HG03460 (cell line): ENCODE measurements at regions not wholly inside any gene's neighbourhood (a gene's known extent, or its start where the extent isn't known, plus 50 kb on each side); places are given as distances from the start of the nearest gene placed in this dataset.

ENCODE experiments used
- ATAC-seq: cut with Tn5 transposase; IDR thresholded peaks from one replicate; pipeline ENCODE4 v1.9.1; 2021; ENCODE audit not compliant: unreplicated experiment

DNA sequence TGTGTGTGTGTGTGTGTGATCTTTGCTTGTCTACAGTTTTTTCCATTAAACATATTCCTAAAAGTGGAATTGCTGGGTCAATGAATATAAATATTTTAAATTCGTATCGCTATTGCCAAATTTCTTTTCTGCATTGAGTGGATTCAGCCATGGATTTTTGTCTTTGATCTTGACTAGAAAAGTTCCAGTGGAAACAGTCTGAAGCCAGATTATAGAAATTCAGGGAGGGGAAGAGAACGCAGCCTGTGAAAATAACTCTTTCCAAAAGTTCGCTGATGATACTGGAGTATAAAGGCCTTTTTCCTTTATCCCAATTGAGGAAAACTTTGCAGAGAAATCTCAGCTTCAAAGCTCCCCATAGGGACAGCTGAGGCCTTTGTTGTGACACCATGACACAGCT lies 292.3 kb upstream of the CD180 start:
- no peak for ATAC-seq

DNA sequence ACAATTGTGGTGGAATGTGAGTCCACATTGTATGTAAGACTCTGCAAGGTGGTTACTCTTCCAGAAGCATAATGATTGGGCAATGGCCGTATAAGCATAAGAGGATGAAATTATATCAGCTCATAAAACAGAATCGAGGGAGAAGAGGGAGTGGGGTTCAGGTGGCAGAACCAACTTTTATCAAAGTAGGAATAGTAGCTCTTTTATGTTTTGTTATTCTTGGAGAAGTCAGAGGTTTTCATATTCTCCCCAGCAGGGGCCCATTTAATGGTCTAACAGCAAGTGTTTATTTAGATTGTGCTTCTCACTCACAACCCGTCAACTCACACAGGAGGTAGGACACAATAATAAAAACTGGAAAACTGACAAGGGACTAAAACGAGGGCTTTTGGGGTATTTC lies 291.3 kb upstream of the CD180 start:
- ATAC-seq: no peak

DNA sequence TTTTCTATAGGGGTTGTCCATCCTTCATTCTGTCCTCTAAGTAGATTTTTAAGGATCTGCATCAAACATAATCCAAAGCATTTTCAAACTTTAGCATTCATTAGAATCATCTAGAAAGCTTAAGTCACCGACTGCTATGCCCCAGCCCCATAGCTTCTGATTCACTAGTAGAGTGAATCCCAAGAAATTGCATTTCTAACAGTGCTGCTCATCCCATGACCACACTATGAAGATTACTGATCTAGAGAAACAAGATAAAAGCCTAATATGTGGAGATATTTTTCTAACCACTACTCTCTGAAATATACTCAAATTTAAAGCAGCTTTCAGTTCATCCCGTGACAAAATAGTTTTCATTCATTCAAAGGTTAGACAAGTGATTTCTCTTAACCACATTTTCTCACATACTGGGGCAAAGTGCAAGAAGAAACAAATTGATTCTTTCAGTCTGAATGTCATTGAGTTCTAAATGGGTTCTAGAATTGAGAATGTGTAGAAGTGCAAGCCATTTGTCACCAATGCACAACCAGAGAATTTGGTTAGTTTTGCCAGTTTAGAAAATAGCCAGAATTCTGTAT lies 286.9 kb upstream of the CD180 start:
- no peak for ATAC-seq

DNA sequence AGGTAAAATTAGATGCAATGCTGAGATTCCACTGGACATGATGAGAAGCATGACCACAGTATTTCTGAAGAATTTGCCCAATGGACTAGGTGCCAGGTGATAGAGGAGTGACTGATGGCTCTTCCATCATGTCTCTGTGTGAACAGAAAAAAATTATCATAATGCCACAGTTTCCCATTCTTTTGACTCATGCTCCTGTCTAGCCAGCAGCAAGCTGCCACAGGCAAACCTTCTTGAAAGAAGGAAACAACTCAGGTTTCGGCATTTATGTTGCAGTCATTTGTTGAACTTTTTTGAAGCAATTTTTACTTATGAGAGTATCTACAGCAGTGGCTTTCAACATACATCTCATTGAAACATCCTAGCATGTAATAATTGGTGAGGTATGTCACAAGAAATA lies 284.8 kb upstream of the CD180 start:
- no peak for ATAC-seq

DNA sequence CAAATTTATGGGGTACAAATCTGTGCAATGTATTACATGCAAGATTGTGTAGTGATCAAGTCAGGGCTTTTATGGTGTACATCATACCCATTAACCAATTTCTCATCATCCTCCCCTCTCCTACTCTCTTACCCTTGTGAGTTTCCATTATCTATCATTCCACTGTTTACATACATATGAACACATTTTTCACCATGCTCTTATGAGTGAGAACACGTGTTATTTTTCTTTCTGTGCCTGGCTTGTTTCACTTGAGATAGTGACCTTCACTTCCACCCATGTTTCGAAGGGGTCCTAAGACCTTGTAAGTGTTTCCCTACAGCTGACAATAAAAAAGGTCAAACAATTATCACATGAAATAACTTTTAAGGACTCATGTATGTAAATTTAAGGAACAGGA lies 281.7 kb upstream of the CD180 start:
- no peak for ATAC-seq

DNA sequence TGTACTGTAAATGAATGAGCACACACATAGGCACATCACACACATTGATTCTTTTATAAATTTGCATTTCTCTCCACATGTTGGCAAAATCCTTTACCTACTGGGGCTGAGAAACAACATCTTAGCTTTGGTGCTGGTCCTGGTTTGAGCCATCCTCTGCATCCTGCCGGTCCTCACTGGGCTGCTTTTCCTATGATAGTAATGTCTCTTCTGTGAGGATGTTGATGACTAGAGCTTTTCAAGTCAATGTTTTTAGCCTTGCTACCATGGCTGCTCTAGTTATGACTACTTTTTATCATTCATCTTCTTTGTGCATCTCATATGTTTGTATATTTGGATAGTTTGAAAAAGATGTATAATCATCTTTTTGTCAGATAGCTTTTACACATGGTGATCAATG lies 280.4 kb upstream of the CD180 start:
- ATAC-seq: no peak

DNA sequence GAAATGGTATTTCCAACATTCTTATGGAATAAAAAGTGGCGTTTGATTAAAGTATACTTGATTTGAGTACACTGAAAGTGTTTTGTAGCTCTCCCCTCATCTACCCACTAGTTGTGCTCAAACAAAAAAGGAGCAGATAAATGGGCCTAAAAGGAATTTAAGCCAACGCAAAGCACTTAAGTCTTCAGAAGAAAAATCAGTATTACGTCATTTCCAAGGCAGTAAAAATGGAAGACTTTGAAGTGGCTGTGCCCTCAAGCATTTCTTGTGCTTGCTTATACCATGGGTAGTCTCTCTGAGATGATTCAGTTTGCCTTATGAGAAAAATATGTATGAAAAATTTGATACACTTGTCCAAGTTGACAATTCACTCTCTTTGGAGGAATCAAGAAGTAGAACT lies 279.9 kb upstream of the CD180 start:
- ATAC-seq: no peak

DNA sequence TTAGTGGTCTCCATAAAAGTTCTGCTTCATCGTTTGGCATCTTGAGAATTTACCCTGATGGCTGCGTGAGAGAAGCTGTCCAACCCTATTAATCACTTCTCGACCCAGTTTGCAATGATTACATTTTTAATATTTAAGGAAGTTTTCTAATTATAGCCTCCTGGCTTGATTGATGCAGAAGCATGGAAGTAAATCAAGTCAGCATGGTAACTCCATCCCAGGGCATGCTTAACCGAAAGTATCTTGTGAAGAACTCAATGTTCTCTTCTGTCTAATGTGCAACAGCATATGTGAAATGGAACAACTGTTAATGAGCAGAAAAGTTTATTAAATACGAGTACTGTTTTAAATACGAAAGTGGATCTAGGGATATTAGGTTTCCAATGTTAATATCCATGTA lies 278.9 kb upstream of the CD180 start:
- no peak for ATAC-seq

DNA sequence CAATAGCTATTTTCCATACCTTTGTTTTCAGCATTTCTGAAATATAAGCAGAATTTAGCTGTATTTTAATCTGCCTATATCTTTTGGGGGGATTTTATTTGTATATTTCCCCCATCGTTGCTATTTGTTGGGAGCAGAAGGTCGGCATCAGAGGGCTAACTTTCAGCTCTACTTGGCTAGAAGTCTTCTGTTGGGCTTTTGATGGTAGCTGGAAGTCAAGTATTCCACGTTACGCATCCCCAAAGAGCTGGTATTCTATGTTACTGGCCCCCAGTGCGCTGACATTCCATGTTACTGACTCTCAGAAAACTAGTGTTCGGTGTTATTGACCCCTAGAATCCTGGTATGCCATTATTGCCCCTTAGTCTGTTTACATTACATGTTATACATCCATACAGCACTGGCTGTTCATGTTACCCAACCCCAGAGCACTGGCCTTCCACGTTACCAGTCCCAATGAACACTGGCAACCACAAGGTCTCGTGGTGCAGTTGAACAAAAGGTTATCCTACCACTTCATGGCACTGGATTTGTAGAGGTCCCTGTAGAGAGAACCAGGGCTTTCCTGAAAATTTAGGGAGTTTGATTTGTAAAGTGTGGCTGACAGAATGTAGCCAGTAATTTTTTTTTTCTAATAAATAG lies 278.1 kb upstream of the CD180 start:
- ATAC-seq: no peak

DNA sequence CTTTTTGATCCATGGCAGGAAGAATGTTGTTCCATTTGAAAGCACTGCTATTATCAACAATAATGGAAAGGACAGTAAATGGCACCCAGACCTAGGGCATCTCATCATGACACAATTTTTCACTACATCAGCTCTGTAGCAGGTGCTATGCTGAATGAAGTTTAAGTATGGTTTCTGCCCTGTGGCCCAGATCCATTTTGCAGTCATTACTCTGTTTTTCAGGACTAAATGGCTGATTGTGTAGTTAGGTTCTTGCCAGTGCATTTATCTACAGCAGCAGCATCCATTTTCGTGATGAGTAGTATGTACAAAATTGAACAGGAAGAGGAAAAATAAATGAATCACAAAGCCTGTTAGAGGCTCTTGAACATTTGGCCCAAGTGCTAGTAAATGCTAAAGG lies 270.5 kb upstream of the CD180 start:
- ATAC-seq: no peak

DNA sequence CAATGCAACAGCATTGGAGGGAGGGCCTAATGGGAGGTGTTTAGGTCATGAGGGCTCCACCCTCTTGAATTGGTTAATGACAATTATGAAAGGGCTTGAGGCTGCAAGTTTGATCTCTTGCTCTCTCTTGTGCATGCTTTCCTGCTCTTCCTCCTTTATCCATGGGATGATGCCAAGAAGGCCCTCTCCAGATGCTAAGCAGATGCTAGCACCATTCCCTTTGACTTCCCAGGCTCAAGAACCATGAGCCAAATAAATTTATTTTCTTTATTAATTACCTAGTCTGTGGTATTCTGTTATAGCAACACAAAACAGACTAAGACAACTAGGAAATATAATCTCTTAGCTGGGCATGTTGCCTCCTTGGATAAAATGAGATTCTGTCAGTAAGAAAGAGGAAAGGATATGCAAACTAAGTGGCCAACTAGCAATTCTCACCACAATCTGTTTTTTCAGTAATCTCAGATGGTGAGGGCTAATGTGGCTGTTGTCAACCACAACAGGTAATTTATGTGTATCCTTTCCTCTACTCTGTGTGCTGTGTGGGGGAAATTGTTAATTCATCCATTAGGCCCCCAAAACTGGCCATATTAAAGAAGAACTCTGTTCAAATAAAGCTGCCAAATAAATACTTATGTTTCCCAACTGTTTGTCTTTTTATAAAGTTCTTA lies 269.1 kb upstream of the CD180 start:
- ATAC-seq: no peak

DNA sequence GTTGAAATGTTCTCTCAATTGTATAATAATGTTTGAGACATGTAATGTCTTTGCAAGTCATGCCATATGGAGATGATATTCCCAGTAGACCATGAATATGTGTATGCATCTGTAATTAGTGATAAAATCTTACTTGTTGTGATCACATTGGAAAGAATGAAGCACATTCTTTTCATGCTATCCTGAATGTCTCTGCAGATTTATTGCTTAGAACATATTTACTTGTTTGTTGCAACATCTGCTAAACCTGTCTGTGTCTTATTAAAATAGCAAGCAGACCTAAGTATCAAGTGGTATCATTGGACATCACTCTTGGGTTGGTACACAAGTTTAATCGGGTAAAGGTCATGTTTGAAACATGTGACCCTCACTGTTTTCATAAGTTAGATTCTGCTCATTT lies 265.5 kb upstream of the CD180 start:
- no peak for ATAC-seq

DNA sequence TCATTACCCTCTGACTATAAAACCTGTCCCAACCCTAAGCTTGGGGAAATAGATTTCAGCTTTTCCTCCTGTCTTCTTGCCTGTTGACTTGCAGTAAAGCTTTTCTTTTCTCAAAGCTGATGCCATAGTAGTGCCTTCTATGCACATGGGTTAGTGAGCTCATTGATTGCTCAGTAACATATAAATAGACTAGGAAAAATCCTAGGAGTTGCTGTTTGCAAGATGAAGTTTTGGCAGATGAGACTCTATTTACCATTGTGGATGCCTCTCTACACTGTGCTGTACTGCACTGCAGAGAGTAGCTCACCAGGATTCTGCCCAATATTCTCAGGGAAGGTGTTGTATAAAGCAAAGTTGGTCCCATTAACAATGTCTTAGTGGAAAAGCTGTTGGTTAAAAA lies 262.7 kb upstream of the CD180 start:
- no peak for ATAC-seq

DNA sequence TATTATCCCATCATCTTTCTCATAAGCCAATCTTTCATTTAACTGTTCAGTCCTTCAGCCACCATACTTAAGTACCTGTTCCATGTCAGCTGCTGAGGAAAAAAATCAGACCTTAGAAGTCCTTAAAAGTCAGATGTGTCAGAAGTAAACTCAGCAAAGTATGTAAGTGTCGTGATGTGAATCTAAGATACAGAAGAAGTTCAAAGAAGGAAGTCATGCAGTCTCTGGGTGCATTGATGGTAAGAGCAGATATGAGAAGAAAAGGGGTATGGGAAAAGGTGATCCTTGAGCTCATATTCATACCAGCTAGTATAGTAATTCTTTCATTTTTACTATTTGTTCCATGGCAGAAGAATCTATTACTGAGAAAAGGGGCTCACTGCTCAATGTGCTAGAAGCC lies 259.4 kb upstream of the CD180 start:
- no peak for ATAC-seq

DNA sequence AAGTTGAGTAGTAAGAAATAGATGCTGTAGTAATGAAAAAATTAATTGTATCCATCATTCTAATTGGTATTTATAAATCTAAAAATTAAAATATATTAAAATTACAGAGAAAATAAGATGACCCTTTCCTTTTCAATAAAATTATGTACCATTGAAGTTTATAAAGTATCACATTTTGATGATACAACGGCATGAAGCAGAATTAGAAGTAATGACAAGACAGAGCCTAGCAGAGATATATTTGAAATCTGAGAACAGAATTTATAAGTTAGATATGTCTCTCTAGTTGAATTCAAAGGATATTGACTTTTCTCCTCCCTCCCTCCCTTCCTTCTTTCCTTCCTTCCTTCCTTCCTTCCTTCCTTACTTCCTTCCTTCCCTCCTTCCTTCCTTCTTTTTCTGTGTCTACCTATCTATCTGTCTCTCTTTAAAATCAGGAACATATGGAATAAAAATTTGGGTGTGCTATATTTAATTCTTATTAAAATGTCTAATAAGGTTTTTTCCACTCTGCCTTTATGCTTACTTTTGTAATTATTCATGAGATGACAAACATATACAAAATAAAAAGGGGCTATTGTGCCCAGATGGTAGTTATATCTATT lies 258.5 kb upstream of the CD180 start:
- ATAC-seq: no peak

DNA sequence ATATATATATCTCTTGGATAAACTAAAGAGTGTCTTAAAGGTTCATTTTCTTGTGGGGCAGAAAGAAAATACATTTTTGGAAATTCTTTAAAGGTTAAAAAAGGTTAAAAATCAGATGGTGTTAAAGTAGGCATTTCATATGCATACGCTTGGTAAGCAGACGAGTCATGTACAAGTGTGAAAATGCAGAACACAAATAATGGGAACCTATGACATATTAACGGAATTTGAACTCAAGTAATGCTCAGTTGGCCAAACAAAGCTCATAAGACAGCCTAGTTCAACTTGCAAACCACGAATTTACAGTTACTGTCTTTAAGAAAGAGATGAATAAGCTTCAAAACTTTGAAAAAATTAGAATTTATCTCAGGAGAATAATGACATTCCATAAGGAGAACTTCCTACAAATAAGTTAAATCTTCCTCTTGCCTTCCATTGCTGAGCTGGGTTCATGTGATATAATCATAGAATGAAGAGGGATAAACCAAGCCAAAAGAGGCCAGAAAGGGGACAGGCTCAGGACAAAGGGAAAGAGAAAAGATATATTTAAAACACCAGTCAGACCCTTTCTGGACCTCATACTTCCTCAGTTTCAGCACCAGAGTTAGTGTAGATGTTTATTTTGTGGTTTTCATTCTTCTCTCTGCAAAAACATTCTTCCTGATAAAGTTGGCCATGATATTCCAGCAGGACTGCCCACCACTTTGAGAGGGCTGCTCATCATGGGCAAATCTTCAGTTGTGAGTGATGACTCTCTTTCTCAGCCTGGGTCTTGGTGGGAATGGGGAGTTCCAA lies 256.7 kb upstream of the CD180 start:
- no peak for ATAC-seq

DNA sequence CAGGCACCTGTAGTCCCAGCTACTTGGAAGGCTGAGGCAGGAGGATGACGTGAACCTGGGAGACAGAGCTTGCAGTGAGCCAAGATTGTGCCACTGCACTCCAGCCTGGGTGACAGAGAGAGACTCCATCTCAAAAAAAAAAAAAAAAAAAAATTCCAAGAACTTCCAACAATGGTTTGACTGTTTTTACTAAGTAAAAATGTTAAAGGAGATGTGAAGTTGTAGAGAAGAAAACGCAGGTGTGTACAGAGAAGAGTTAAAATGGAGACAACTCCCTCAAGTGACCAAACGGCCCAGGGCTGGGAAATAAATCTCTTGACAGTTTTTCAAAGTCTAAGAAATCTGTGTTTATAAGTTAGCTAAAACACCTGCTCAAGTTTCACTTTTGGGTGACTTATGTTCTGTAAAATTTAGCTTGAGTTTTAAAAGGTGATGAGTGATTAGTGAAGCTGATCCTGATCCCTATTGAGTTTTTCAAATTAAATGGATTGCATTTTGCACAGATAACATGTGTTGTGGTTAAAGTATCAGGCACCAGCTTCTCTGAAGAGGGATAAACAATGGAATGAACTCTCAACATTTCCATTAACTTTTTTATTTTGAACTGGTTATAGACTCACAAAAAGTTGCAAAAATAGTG lies 255.2 kb upstream of the CD180 start:
- no peak for ATAC-seq

DNA sequence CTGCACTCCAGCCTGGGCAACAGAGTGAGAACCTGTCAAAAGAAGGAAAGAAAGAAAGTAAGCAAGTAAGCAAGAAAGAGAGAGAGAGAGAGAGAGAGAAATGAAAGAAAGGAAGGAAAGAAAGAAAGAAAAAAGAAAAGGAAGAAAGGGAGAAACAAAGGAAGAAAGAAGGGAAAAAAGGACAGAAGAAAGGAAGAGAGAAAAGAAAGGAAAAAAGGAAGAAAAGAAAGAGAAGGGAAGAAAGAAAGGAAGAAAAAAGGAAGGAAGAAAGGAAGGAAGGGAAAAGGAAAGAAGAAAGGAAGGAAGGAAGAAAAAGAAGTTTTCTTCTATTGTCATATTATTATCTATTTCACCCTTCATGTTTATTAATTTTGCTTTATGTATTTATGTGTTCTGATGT lies 251.1 kb upstream of the CD180 start:
- ATAC-seq: no peak

DNA sequence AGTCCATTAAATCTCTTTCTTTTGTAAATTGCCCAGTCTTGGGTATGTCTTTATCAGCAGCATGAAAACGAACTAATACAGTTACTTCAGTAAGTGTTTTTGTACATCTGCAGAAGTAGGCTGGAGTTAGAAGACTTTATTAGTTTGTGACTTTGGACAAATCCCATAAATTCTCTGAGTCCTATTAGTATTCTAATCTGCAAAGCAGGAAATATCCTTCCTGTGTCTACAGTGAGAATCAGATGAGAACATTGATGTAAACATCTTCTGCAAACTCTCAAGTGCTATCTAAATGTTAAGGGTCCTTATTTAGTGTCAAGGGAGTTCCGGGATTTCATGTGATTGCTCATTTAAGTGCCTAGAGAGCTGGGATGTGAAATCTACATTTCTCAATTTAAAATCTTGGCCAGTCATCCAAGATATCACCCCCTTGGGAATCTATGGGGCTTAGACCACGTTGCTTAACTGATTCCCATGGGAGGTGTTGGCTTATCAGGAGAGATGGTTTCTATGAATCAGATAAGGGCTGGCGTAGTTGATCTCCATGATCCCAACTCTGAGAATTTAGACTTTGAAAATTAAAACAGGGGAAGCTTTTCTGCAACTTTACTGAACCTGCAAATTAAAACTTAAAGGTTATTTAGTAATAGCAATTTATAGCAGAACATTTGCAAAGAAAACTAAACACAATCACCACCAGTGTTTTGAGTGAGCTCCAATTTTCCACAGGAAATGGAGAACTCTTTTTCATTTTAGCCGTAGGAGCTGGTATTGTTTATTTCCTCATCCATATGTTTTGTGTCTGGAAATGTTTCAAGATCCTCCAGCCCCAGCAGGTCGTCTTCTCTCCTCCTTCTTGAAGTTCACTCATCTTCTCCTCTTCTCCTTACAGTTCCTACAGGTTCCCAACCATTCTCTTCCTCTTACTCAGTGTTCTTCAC lies 241.6 kb upstream of the CD180 start:
- ATAC-seq: no peak

DNA sequence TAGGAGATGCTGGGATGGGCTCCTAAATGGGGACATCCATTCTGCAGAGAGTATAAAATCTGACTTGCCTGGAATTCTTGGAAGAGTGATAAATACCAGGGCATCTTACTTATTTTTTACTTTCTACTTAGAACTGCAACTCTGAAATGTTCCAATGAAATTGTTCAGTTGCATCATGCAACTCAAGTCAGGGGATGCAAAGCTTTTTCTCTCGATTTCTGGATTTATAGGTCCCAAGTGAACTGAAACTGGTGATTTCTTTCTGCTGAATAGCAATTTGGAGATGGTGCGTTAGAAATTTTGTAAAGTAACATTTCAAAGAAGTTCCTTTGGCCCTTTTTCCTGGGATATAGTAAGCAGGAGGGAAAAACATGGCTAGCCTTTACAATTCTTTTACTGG lies 238.4 kb upstream of the CD180 start:
- no peak for ATAC-seq
